ENCODE measurements at regions not wholly inside any gene's neighbourhood (a gene's known extent, or its start where the extent isn't known, plus 50 kb on each side); places are given as distances from the start of the nearest gene placed in this dataset.

DNA sequence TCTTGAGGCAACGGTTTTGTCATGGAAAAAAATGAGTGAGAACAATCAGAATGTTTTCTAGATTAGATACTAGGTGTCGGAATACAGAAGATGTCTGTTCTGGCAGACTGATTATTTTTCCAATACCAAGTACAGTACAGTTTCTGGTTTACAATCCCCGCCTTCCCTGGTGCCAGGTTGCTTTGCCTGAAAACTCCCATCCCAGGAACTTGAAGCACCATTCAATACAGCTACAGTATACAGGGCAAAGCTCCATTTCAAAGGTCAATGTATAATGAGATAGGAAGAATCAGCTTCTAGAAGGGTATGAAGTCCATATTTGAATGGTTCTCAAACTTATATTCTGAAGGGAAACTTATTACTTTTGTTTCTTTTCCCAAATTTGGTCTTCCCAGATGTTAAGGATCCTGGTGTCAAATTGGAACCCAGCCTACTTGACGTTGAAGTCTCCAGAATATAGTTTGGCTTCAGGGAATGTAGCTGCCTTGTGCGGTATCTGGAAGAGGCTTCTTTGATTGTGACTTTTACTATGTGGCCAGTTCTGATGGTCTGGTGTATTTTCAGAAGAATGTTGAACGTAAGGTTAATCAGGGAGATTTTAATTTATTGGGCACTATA lies 238.0 kb upstream of the ATP2B1 start:
- DNase-seq, result no peak

DNA sequence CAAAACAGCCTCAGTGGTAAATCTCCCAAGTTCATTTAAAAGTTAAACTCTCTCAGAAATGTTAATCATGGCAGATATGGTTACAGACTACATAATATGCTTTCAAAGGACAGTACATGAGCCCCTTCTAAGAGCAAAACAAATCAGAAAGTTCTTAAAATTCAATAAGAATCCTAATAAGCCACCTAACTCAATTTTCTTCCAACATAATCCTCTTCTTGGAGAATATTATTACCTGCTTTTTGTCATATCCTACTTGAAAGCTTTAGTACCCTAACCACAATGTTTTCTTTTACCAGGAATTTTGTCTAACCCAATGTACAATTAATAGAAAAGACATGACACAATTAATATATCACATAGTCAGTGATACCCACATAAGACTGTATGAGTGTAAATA lies 236.5 kb upstream of the ATP2B1 start:
- DNase-seq, result no peak

DNA sequence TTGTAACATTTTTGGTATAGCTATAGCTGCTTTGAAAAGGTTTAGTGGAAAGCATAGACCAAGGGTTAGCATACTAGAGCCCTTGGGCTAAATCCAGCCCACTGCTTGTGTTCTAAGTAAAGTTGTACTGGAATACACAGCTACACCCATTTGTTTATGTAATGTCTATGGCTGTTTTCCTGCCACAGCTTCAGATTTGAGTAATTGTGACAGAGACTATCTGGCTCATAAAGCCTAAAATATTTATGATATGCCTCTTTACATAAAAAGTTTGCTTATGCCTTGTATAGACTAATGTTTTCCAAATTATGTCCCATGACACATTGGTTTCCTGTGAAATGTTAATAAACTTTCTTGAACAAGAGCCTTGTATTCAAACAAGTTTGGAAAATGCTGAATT lies 234.8 kb upstream of the ATP2B1 start:
- no peak for DNase-seq

DNA sequence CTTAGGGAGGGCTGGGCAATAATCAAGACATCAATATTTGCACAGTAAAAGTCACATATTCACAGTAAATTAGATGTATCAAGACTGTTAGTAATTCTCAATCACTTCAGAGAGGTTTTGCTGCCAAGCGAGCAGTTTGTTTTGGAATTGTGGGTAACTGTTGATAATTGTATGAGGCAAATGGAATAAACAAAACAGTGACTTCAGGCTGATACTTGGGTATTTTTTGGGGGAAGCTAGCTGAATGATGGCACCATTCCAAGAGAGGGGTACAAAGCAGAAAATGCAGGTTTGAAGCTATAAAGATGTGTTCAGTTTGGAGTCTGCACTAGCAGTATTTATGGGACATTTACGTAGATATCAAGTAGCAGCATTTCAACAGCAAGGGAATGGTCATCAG lies 232.8 kb upstream of the ATP2B1 start:
- no peak for DNase-seq

DNA sequence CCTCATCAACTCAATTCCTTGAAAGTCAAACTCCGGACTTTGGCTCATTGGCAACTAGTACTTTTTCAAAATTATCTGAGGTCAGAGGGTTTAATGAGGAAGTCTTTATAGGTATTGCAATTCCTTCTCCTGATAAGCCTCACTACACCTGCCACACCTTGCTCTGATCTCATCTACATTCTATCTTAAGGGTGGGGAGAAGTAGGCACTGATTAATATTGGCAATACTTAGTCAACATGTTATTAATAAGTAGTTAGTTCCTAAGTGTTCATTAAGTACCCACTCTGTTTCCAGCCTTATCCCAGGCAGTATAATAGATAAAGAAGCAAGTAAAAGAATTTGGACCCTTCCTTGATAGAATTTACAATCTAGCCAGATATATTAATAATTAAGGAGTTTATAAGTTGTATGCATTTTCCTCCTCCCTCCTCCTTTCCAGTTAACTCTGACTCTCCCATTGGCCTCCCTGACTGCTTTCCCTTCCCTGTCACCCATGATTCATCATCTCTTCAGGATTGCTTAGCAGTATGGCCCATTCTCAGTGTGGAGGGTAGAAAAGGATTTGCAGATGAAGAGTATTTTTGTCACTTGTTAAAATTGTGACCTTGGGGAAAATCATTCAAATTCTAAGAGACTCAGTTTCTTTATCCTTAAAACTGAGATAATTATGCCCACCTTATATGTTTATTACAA lies 231.0 kb upstream of the ATP2B1 start:
- no peak for DNase-seq

DNA sequence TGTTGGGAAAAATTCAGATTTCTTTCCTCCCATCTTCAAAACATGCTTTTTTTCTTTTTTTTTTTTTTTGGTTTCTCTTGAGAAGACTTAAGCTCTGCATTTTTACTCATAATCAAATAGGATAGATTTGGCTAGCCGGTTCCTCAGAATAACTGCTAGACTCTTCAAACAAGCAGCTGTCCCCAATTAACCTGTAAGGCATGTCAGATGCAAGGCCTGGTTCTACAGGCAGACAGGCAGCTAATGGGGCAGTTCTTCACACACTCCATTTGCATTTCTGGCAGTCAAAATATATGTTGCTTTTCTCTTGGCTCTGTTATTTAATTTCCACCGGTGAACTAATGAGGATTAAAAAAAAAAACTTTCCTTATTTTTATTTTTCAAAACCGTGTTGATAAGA lies 228.0 kb upstream of the ATP2B1 start:
- no peak for DNase-seq

DNA sequence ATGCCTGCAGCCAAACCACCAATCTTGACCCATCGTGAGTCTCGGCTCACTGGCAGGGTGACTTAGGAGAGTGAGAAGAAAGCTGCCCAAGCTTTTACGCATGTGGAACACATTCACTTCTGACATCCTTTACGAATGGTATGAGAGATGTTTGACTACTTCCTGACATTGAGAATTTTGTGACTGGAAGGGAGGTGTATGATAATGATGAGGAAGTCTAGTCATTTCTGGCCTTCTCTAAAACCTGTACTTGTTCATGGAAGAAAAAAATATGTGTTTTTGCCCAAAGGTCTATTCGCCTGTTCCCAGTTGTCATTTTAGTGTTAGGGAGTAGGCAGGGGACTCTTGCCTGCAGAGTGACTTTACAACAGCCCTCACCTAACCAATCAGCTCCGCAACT lies 227.2 kb upstream of the ATP2B1 start:
- DNase-seq, result no peak

DNA sequence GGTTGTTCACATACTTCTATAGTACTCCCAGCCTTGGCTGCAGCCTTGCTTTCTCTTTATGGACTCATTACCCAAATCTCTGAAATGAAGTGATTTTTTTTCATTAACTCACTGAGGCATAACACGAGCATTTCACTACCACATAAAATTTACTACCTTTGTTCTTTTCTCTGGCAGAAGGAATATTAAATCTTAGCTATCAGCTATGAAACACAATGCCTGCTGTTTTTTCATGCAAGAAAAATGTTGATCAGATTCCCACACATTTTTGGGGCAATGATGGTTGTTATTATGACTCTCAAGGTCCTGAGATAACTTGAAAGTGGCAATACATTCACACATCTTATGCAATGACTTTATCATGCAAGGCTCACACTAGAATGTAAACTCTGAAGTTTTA lies 225.3 kb upstream of the ATP2B1 start:
- no peak for DNase-seq

DNA sequence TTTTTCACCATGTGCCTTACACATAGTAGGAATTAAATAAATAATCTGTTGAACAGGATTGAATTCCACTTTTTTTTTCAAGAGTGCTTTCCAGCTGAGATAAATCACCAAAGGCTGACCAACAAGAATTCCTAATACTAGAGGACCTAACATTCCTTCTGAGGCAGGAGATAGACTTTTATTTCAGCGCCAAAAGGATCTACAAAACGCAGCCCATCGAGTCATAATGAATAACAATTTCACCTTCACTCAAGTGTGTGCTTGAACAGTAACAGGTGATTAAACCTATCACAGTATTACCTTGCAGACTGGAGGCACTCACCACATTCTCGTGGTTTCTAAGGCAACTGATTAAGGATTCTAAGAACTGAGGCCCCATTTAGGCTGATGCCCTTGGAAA lies 224.3 kb upstream of the ATP2B1 start:
- DNase-seq, result no peak

DNA sequence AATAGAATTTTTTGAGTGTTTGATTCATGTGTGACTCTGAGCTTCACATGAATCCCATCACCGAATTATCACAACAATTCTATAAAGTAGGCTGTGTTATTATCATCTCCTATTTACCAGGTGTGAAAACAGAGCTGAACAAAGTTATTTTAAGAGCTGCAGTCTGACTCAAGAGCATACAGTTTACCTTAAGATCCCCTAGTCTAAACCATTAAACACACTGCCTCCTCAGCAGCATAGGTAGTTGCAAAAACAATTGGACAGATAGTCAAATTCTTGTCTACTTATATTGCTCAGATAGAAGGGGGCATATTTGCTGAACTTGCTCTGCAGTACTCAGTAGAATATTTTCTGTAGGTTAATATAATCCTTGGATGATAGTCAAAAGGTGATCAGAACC lies 219.8 kb upstream of the ATP2B1 start:
- no peak for DNase-seq

DNA sequence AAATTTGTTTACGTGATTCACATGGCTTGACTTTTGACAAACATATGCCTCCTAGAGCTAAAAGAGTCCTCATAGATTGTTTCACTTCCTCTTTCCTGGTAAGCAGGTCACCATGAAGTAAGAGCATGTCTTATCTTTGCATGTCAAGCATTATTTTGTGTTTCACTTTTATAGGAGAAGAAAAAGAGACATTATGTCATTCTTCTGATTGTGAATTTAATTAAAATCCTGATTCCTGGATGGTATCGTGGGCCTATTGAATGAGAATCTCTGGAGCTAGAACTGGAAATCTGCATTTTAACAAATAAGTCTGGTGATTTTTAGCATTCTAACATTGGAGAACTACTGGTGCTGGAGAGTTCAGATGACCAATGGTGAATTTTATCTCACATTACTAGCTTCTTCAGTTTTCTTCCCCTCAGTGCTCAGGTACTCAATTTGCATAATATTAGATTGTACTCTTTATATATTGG lies 218.6 kb upstream of the ATP2B1 start:
- no peak for DNase-seq

DNA sequence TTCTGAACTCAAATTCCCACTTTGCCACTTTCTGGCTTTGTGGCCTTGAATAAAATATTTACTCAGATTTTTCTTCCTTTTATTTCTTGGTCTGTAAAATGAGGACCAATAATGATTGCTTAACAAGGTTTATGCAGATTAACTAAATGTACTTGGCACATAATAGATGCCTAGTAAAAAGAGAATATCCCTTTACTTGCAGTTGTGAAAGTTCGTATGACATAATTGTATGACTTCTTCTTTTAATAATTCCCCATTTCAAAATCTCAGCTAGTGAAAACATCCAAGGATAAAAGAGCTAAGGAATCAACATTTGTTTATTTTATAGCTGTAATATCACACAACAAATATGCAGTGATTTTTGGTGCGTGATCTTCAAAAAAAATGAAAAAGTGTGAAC lies 215.6 kb upstream of the ATP2B1 start:
- DNase-seq, result no peak

DNA sequence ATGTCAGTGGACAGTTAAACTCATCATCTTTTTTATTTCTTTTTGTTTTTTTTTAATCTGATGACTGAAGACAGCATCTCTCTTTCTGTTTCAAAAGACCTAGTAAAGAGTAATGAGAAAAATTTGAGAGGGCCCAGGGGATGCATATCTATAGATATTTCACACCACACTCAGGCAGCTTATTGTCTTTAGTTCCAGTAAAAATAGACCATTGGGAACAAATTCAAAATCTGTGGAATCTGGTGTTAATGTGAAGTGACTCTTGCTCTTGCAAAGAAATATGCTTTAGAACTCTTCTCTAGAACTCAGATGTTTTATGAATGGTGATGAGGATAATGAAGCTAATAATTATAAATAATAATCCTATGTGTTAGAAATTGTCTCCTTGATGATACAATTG lies 214.5 kb upstream of the ATP2B1 start:
- no peak for DNase-seq

DNA sequence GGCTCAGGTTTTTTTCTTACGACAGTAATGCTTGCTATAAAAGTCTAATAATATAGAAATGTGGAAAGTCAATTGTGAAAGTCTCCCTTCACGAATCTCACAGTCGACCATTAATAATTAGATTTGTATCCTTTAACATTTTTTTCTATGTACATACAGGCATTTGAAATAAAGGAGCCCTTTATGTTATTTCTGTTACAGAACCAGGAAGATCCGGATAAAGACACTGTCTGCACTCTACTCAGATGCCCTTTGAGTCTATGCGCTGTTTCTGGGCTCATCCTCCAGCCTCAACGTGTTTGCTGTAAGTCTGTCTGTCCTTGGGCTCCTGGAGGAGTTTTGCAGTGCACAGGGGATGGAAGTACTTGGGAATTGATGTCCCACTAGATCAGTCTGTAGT lies 212.2 kb upstream of the ATP2B1 start:
- no peak for DNase-seq

DNA sequence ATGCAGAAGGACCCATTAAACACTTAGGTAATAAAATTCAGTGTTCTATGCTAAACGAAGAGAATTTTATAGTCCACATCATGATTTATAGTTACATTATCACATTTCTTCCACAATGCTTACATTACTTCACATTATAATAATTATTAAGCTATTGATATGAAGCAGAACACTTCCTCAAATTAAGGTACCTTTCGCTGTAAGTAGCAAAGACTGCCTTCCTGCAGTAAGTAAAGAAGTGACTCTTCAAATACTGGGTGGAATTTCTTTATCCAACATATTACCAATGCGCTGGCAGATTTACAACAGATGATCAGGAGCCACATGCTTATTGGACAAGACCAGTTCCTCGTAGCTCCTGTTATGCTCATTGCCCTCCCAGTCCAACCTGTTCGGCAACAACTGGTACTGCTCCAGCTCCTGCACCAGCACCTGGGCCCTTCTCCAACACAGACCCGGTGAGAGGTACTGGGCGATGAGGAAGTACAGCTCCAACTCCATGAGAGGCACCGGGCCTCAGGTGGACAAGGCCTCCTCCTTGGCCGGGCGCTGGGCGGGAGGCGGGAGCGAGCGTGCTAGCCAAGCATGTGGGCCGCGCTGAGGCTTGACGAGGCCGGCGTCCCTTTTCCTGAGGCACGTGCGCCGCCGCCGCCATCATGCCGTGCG lies 210.7 kb upstream of the ATP2B1 start:
- DNase-seq, result no peak

DNA sequence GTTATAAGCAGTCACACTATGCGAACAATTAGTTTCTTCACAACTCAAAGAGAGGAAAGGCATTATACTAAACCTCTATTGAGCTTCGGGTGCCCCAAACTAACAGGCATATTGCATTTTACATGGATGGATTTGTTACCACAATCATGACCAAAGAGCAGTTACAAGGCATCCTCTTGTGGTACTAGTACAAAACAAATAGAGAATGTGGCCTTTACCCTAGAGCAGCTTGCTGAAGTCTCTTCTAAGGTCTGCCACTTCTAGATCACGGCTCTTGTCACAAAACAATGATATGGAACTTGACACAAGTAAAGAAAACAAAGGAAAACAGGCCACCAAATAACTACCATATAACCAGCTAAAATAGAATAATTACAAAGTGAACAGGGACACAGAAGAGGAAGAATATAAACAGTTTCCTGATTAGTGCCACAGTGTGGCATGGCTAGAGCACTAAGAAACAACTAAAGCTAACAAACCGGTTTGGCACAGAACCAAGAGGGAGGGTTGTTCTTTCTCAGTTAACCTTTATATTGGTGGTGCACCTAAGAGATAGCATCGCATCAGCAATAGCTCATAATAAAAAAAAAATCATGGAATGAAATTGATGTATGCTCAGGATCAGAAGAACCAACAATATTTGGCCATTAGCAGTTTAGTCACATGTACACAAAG lies 209.7 kb upstream of the ATP2B1 start:
- no peak for DNase-seq

DNA sequence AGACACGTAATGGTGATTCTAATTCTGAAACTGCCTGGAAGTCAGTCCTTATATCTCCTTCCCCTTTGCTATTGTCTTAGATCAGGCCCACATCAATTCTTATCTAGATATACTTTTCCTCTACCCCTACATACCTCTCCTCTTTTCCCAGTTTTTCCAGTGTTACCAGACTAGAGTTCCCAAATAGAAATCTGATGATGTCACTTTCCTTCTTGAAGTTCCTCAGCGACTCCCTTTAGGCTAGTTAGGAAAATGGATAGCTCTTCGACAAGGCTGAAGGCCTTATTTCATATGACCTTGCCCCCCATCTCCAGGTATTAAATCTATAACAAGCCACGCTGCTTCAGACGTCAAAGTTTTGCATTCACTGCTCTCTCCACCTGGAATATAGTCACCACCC lies 201.1 kb upstream of the ATP2B1 start:
- no peak for DNase-seq

DNA sequence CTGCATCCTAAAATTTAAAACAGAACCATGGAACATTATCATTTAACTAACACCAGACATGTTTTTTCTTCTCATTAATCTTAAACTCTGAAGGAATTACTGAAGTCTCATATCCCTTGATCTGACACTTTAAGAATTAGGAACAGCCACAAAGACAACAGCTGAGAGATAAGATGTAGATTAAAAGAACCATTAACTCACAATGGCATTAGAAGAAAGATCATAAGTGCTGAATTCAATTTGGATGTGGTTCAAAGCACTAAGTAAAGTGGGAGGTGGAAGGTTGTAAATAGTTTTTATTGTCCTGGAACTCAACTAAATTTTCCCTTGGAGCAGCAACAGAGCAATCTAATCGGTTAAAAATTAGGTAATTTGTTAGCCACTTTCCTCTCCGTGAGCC lies 199.0 kb upstream of the ATP2B1 start:
- DNase-seq, result no peak

DNA sequence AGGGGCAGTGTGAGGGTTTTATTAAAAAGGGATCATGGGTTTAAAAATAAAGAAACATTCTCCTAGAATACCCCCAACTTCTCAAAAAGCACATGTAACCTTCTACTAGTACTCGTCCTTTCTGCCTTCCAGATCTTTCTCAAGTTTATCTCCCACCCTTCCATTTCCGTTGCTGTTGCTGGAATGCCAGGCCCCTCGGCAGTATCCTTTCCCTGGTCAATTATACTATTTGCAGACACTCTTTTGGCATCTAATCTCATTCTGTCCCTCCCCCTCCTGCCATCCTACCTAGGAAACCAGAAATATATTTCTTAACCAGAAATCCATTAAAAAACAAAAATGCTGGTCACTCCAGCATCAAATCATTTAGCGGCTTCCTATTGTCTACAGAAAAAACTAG lies 198.2 kb upstream of the ATP2B1 start:
- DNase-seq, result no peak

DNA sequence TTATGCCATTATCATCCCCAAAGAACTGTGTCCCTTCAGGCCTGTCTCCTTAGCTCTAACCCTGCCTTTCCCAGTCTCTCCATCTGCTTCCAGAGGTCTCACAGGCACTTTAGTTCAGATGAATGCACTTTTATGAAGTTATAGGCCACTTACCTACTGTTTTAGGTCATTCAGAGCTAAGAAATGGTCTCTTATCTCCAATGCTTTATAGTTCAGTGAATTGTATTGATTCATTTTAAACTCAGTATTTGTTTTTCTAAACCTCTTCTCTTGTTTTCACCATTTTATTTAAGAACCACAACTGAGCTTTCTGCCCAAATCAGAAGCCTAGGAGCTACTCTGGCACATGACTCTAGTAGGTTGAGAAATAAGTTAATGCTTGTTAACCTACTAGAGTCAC lies 197.5 kb upstream of the ATP2B1 start:
- DNase-seq, result no peak

DNA sequence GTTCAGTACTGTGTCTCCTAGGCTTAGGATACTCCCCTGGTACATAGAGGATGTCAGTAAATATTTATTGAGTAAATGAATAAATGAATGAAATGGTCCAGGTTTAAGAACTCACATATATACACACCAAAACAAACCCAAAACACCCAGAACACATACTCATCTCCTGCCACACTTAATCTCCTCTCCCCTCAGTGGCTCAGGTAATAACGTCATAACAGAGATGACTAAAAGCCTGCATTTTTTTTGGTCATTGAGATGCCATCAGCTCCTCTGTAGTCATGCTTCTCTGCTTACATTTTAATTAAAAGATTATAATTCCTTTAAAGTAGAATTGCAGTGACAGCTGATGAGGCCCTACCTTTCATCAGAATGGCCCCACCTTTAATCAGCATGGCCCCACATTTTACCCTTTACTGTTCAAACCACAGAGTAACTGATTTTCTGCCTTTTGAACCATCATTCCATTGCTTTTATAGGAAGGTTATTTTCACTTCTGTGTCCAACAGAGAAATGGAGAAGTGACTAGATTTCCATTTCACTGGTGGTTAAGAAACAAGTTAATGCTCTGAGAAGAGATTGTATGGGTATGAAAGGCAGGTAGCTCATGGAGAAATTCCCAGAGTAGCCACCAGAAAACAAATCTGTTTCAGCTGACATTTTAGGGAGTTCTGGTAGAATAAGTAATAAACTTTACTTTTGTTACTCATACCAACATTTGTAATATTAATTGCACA lies 193.4 kb upstream of the ATP2B1 start:
- no peak for DNase-seq

DNA sequence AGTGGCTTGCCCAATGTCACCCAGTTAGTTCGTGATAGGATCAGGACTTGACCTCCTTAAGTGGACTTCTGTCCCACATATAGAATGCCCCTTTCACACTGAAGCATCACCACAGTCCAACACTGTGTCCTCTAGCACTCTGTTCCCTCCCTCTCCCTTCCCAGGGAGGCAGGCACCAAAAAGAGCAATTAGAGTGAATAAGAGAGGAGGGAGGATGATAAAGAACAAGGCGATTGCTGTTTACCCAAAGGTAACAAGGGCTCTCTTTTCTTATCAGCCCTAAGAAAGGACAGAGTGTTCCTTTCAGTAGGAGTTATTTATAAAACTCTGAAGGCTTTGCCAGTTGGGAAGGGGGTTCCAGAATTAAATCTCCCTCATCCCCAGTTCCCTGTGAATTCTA lies 192.7 kb upstream of the ATP2B1 start:
- DNase-seq, result no peak

DNA sequence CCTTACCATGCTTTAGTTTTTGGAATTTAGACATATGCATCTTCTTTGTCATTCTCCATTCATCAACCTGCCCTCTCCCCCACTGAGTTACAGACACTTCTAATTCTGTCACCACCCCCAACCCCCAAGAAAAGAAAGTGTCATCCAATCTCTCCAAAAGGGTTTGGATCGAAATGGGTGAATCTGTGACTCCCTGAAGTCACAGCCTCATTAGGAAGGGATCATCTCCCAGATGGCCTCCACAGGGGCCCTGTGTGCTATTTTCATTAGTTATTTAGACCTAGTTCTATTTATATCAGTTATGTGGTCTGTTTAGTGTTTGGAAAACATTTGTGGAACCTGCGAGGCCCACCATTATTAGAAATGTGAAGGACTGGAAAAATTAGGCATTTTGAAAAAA lies 191.0 kb upstream of the ATP2B1 start:
- no peak for DNase-seq
